WTC11 (cell line): ENCODE measurements at regions not wholly inside any gene's neighbourhood (a gene's known extent, or its start where the extent isn't known, plus 50 kb on each side); places are given as distances from the start of the nearest gene placed in this dataset.

Source experiments
- ATAC-seq: fragments of 200-7000 bp; cut with Tn5 transposase; 2 replicates; pipeline ENCODE4 v1.10.0; 2021; ENCODE audit warnings: mild to moderate bottlenecking, moderate library complexity
- CTCF ChIA-PET: fragments of 300-600 bp; sonication (Branson Sonifier 250); formaldehyde crosslinking; loops from one replicate; lab custom pipeline; 2021; ENCODE audit warnings: antibody characterized with exemption; lab: Charles Lee
- POLR2A ChIA-PET: fragments of 350-600 bp; sonication (Branson Sonifier 250); formaldehyde crosslinking; loops from one replicate; lab custom pipeline; 2021; ENCODE audit warnings: antibody characterized with exemption; lab: Charles Lee
- DNase-seq: peaks from one replicate; pipeline ENCODE4 v3.0.0; 2021; ENCODE audit warnings: low spot score
- H3K27ac Mint-ChIP-seq: 2 replicates; pipeline ENCODE4 v1.8.0; 2021; ENCODE audit warnings: mixed read lengths
- H3K27me3 Mint-ChIP-seq: 2 replicates; pipeline ENCODE4 v1.8.0; 2021; ENCODE audit warnings: low read depth, mild to moderate bottlenecking, moderate library complexity, mixed read lengths
- H3K36me3 Mint-ChIP-seq: 2 replicates; pipeline ENCODE4 v1.8.0; 2021; ENCODE audit warnings: mixed read lengths
- H3K4me1 Mint-ChIP-seq: 2 replicates; pipeline ENCODE4 v1.8.0; 2022; ENCODE audit warnings: mixed read lengths
- H3K4me3 Mint-ChIP-seq: 2 replicates; pipeline ENCODE4 v1.8.0; 2021; ENCODE audit warnings: mild to moderate bottlenecking, moderate library complexity, mixed read lengths
- H3K9me3 Mint-ChIP-seq: 2 replicates; pipeline ENCODE4 v1.8.0; 2021; ENCODE audit warnings: mixed read lengths
- ATF1 ChIP-seq: sonication (generic); formaldehyde crosslinking; IDR thresholded peaks from 2 replicates; pipeline ENCODE4 v1.8.1; 2023; ENCODE audit warnings: mild to moderate bottlenecking, moderate library complexity, missing genetic modification reagents
- ATF3 ChIP-seq: sonication (generic); formaldehyde crosslinking; conservative IDR thresholded peaks from 2 replicates; pipeline ENCODE4 v1.8.1; 2022; ENCODE audit warnings: mild to moderate bottlenecking, missing genetic modification reagents
- CREM ChIP-seq: sonication (generic); formaldehyde crosslinking; IDR thresholded peaks from 2 replicates; pipeline ENCODE4 v1.8.1; 2022; ENCODE audit warnings: mild to moderate bottlenecking, missing genetic modification reagents, moderate library complexity
- E2F4 ChIP-seq: sonication (generic); formaldehyde crosslinking; IDR thresholded peaks from 2 replicates; pipeline ENCODE4 v1.8.1; 2022; ENCODE audit warnings: low read depth, mild to moderate bottlenecking, moderate library complexity, missing genetic modification reagents, borderline replicate concordance
- ELF4 ChIP-seq: sonication (generic); formaldehyde crosslinking; IDR thresholded peaks from 2 replicates; pipeline ENCODE4 v1.8.1; 2022; ENCODE audit warnings: low read depth, mild to moderate bottlenecking, moderate library complexity, missing genetic modification reagents
- FOXJ3 ChIP-seq: sonication (generic); formaldehyde crosslinking; IDR thresholded peaks from 2 replicates; pipeline ENCODE4 v1.9.0; 2021; ENCODE audit warnings: missing genetic modification reagents, mild to moderate bottlenecking, borderline replicate concordance
- GABPB1 ChIP-seq: sonication (generic); formaldehyde crosslinking; IDR thresholded peaks from 2 replicates; pipeline ENCODE4 v1.8.1; 2023; ENCODE audit warnings: mild to moderate bottlenecking, missing genetic modification reagents
- GRHL2 ChIP-seq: fragments of 250-450 bp; sonication (Bioruptor Pico); IDR thresholded peaks from 2 replicates; pipeline ENCODE4 v1.8.0; 2022; ENCODE audit warnings: mild to moderate bottlenecking, moderate library complexity; ENCODE audit not compliant: insufficient replicate concordance, severe bottlenecking
- MYBL2 ChIP-seq: sonication (generic); formaldehyde crosslinking; IDR thresholded peaks from 2 replicates; pipeline ENCODE4 v1.8.1; 2023; ENCODE audit warnings: mild to moderate bottlenecking, moderate library complexity, missing genetic modification reagents
- NR1H2 ChIP-seq: sonication (generic); formaldehyde crosslinking; IDR thresholded peaks from 2 replicates; pipeline ENCODE4 v1.9.0; 2021; ENCODE audit warnings: mild to moderate bottlenecking, moderate library complexity, missing genetic modification reagents
- PRDM15 ChIP-seq: sonication (generic); formaldehyde crosslinking; IDR thresholded peaks from 2 replicates; pipeline ENCODE4 v1.8.0; 2022; ENCODE audit warnings: missing genetic modification reagents
- PRRX2 ChIP-seq: fragments of 250-450 bp; sonication (Bioruptor Pico); IDR thresholded peaks from 2 replicates; pipeline ENCODE4 v1.8.0; 2021; ENCODE audit warnings: mild to moderate bottlenecking
- RELA ChIP-seq: sonication (generic); formaldehyde crosslinking; IDR thresholded peaks from 2 replicates; pipeline ENCODE4 v1.8.1; 2022; ENCODE audit warnings: missing genetic modification reagents, mild to moderate bottlenecking, borderline replicate concordance
- SOX15 ChIP-seq: fragments of 250-450 bp; sonication (Bioruptor Pico); IDR thresholded peaks from 2 replicates; pipeline ENCODE4 v1.9.0; 2021; ENCODE audit warnings: mild to moderate bottlenecking
- SP1 ChIP-seq: sonication (generic); formaldehyde crosslinking; conservative IDR thresholded peaks from 2 replicates; pipeline ENCODE4 v1.8.1; 2022; ENCODE audit warnings: missing genetic modification reagents
- TCF7 ChIP-seq: sonication (generic); formaldehyde crosslinking; IDR thresholded peaks from 2 replicates; pipeline ENCODE4 v1.8.0; 2022; ENCODE audit warnings: mild to moderate bottlenecking, low read depth, missing genetic modification reagents, moderate library complexity
- TEAD1 ChIP-seq: sonication (generic); formaldehyde crosslinking; IDR thresholded peaks from 2 replicates; pipeline ENCODE4 v1.8.0; 2022; ENCODE audit warnings: mild to moderate bottlenecking, missing genetic modification reagents
- USF2 ChIP-seq: sonication (generic); formaldehyde crosslinking; IDR thresholded peaks from 2 replicates; pipeline ENCODE4 v1.8.1; 2023; ENCODE audit warnings: mild to moderate bottlenecking, missing genetic modification reagents, moderate library complexity
- ZNF138 ChIP-seq: sonication (generic); formaldehyde crosslinking; conservative IDR thresholded peaks from 2 replicates; pipeline ENCODE4 v1.8.1; 2022; ENCODE audit warnings: mild to moderate bottlenecking, moderate library complexity, missing genetic modification reagents

GRCh38 chrX:45324941-45325340 is 124.3 kb upstream of the DIPK2B start:
- TF ChIP-seq ELF4 (CRISPR knock-in tag), result no peak
- TF ChIP-seq GABPB1 (CRISPR knock-in tag), result no peak
- no peak for TF ChIP-seq ATF1 (CRISPR knock-in tag)
- TF ChIP-seq NR1H2 (CRISPR knock-in tag), result no peak
- TF ChIP-seq PRDM15 (CRISPR knock-in tag), result no peak
- TF ChIP-seq, all 79 proteins: peak for 0
- ChIA-PET POLR2A (no interaction called here), CTCF (no interaction called here)
- Mint-ChIP-seq H3K27ac (no peak overlapping the region), H3K36me3 (no peaks in the 10 kb centered on the region), H3K4me1 (no peaks in the 10 kb centered on the region; the same call in 1 of the 2 replicates), H3K9me3 (peaks cover 4% of the 10 kb centered on the region; the same call in 1 of the 2 replicates), H3K27me3 (no peaks in the 10 kb centered on the region), H3K4me3 (no peak overlapping the region)
- DNase-seq (no peak), ATAC-seq (no peak)

- Mint-ChIP-seq H3K4me3 (no peak overlapping the region), H3K27me3 (no peaks in the 10 kb centered on the region), H3K4me1 (no peaks in the 10 kb centered on the region; the same call in 1 of the 2 replicates), H3K9me3 (peaks cover 4% of the 10 kb centered on the region; the same call in 1 of the 2 replicates), H3K36me3 (no peaks in the 10 kb centered on the region), H3K27ac (no peak overlapping the region)
- DNase-seq, result no peak
- no peak for ATAC-seq
- CTCF ChIA-PET, result interaction anchor here (0.6 to 2.0 kb wide), 6 partner anchors 10 to 1085 kb away, joined by 3 to 5 read pairs (median 4); no protein-coding TSS in a partner anchor
- TF ChIP-seq SP1 (CRISPR knock-in tag), result no peak
- no peak for TF ChIP-seq ATF3 (CRISPR knock-in tag)
- TF ChIP-seq SOX15 (CRISPR knock-in tag), result no peak
- no peak for TF ChIP-seq PRRX2
- POLR2A ChIA-PET, result no interaction called here
Measured at GRCh38 chrX:45323387-45323786, 122.7 kb upstream of the DIPK2B start.

GRCh38 chrX:45322820-45323219 is 122.1 kb upstream of the DIPK2B start:
- no peak for DNase-seq
- ATAC-seq, result no peak
- no peak overlapping the region for H3K4me3 Mint-ChIP-seq
- no peaks in the 10 kb centered on the region for H3K27me3 Mint-ChIP-seq
- no peak overlapping the region for H3K27ac Mint-ChIP-seq
- ChIA-PET POLR2A (no interaction called here), CTCF (interaction anchor here (0.6 to 2.0 kb wide), 9 partner anchors 10 to 1085 kb away, joined by 3 to 5 read pairs (median 3); no protein-coding TSS in a partner anchor)
- TF ChIP-seq FOXJ3 (CRISPR knock-in tag), result no peak
- TF ChIP-seq E2F4 (CRISPR knock-in tag), result no peak
- TF ChIP-seq TCF7, result no peak
- TF ChIP-seq MYBL2, result no peak
- no peak for TF ChIP-seq ZNF138 (CRISPR knock-in tag)
- TF ChIP-seq USF2 (CRISPR knock-in tag), result no peak
- TF ChIP-seq CREM (CRISPR knock-in tag), result no peak
- no peak for TF ChIP-seq NR1H2 (CRISPR knock-in tag)
- no peak for TF ChIP-seq TEAD1 (CRISPR knock-in tag)
- TF ChIP-seq RELA (CRISPR knock-in tag), result no peak
- TF ChIP-seq ELF4 (CRISPR knock-in tag), result no peak
- no peak for TF ChIP-seq GRHL2
- H3K4me1 Mint-ChIP-seq, result no peaks in the 10 kb centered on the region; the same call in 1 of the 2 replicates
- H3K36me3 Mint-ChIP-seq, result no peaks in the 10 kb centered on the region
- peaks cover 4% of the 10 kb centered on the region; the same call in 1 of the 2 replicates for H3K9me3 Mint-ChIP-seq
